GM19395 (cell line): ENCODE measurements at regions not wholly inside any gene's neighbourhood (a gene's known extent, or its start where the extent isn't known, plus 50 kb on each side); places are given as distances from the start of the nearest gene placed in this dataset.
A peak's percentile ranks its signal among the peaks of the same experiment; 100 is the strongest.

Experiments used
- ATAC-seq: cut with Tn5 transposase; IDR thresholded peaks from one replicate; pipeline ENCODE4 v1.9.1; 2021; ENCODE audit warnings: mild to moderate bottlenecking, moderate library complexity; ENCODE audit not compliant: unreplicated experiment

GRCh38 chr21:31570824-31571566, 88.5 kb upstream of the SOD1 start:
- ATAC-seq, result no peak

GRCh38 chr21:31566611-31567010, 92.9 kb upstream of the SOD1 start:
- ATAC-seq, result no peak

- ATAC-seq, result no peak
Observed at GRCh38 chr21:31566064-31566463, 93.4 kb upstream of the SOD1 start.

GRCh38 chr21:31564439-31564838, 95.1 kb upstream of the SOD1 start:
- ATAC-seq, result no peak

- no peak for ATAC-seq
Observed at GRCh38 chr21:31560479-31560878, 99.0 kb upstream of the SOD1 start.

GRCh38 chr21:31559368-31560119, 99.9 kb upstream of the SOD1 start:
- ATAC-seq, result peak; percentile 79

- ATAC-seq, result peak; percentile 77
Observed at GRCh38 chr21:31558962-31559367, 100.5 kb upstream of the SOD1 start.

GRCh38 chr21:31558189-31558961, 101.1 kb upstream of the SOD1 start:
- peak; percentile 10 for ATAC-seq

GRCh38 chr21:31557421-31558188, 101.9 kb upstream of the SOD1 start:
- ATAC-seq, result no peak

GRCh38 chr21:31556662-31557061, 102.8 kb upstream of the SOD1 start:
- ATAC-seq, result no peak

GRCh38 chr21:31555741-31556191, 103.7 kb upstream of the SOD1 start:
- no peak for ATAC-seq

GRCh38 chr21:31554511-31555022, 104.9 kb upstream of the SOD1 start:
- ATAC-seq, result peak; percentile 77

GRCh38 chr21:31553926-31554325, 105.6 kb upstream of the SOD1 start:
- no peak for ATAC-seq

- ATAC-seq, result no peak
Observed at GRCh38 chr21:31553461-31553860, 106.0 kb upstream of the SOD1 start.

- no peak for ATAC-seq
Observed at GRCh38 chr21:31552826-31553225, 106.7 kb upstream of the SOD1 start.

GRCh38 chr21:31550070-31550469, 109.4 kb upstream of the SOD1 start:
- ATAC-seq, result no peak

GRCh38 chr21:31548688-31549087, 110.8 kb upstream of the SOD1 start:
- ATAC-seq, result no peak

GRCh38 chr21:31546443-31547170, 112.9 kb upstream of the SOD1 start:
- ATAC-seq, result no peak

- no peak for ATAC-seq
Observed at GRCh38 chr21:31545036-31545435, 114.5 kb upstream of the SOD1 start.

- no peak for ATAC-seq
Observed at GRCh38 chr21:31543191-31543590, 116.3 kb upstream of the SOD1 start.
